HepG2 (cell line): ENCODE measurements at regions not wholly inside any gene's neighbourhood (a gene's known extent, or its start where the extent isn't known, plus 50 kb on each side); places are given as distances from the start of the nearest gene placed in this dataset.

Experiments used
- CAMTA2 ChIP-seq: sonication (generic); formaldehyde crosslinking; IDR thresholded peaks from 2 replicates; pipeline ENCODE4 v1.4.0; 2020; ENCODE audit warnings: mild to moderate bottlenecking, missing genetic modification reagents, borderline replicate concordance
- CTCF ChIP-seq: sonication (generic); formaldehyde crosslinking; IDR thresholded peaks from 2 replicates; pipeline ENCODE4 v1.5.0; 2020; ENCODE audit warnings: mild to moderate bottlenecking, missing genetic modification reagents, moderate library complexity
- MYNN ChIP-seq: sonication (generic); formaldehyde crosslinking; IDR thresholded peaks from 2 replicates; pipeline ENCODE4 v1.4.0; 2020; ENCODE audit warnings: mild to moderate bottlenecking, low read depth, missing genetic modification reagents
- ZNF747 ChIP-seq: sonication (generic); formaldehyde crosslinking; IDR thresholded peaks from 2 replicates; pipeline ENCODE4 v1.8.1; 2023; ENCODE audit warnings: missing genetic modification reagents, mild to moderate bottlenecking, borderline replicate concordance

DNA sequence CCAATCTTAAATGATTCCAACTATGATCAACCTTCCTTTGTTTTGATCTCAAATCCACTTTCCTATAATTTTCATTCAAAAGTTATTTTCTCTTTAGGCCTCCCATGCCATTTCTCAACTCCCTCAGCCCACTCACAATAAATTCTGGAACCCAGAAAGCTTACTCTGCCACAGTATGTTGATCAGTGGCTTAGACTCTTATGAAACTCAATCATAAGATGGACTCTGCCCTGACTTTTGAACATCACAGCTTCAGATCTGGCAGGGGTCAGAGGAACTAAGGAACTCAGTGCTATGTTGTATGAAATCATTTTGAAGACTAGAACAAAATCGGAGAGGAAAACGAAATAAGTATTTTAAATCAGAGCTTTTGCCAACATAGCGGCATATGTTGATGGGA, 59.8 kb upstream of the LGALSL start:
- TF ChIP-seq CTCF (CRISPR knock-in tag), result no peak
- TF ChIP-seq CAMTA2 (CRISPR knock-in tag), result no peak
- no peak for TF ChIP-seq ZNF747 (CRISPR knock-in tag)
- TF ChIP-seq MYNN, result no peak
